IMR-90 (cell line): ENCODE measurements at regions not wholly inside any gene's neighbourhood (a gene's known extent, or its start where the extent isn't known, plus 50 kb on each side); places are given as distances from the start of the nearest gene placed in this dataset.

ENCODE experiments used
- CHD1 ChIP-seq: IDR thresholded peaks from 2 replicates; pipeline ENCODE4 v1.6.1; 2012; ENCODE audit warnings: low read depth, low read length, improper control_type of control experiment
- FOS ChIP-seq: fragments of 150-350 bp; IDR thresholded peaks from 2 replicates; pipeline ENCODE4 v1.6.1; 2016; ENCODE audit warnings: low read depth, low read length
- MXI1 ChIP-seq: IDR thresholded peaks from 2 replicates; pipeline ENCODE4 v1.6.1; 2012; ENCODE audit warnings: low read depth, mild to moderate bottlenecking, low read length, moderate library complexity, borderline replicate concordance
- POLR2A ChIP-seq: IDR thresholded peaks from 2 replicates; pipeline ENCODE4 v1.6.1; 2012; ENCODE audit warnings: mild to moderate bottlenecking, low read depth, low read length
- SMC3 ChIP-seq: fragments of 150-350 bp; IDR thresholded peaks from 2 replicates; pipeline ENCODE4 v1.6.1; 2016; ENCODE audit warnings: low read depth, mild to moderate bottlenecking, antibody characterized with exemption, low read length, moderate library complexity
- TF ChIP-seq, protein P1 (sequence below): conservative IDR thresholded peaks from 2 replicates; pipeline ENCODE4 v1.5.1; 2012; ENCODE audit warnings: mild to moderate bottlenecking, low read depth, low read length, improper control_type of control experiment
- TF ChIP-seq, protein P2 (sequence below): fragments of 150-350 bp; IDR thresholded peaks from 2 replicates; pipeline ENCODE4 v1.6.1; 2017; ENCODE audit warnings: mild to moderate bottlenecking, antibody characterized with exemption, low read length, low read depth
- TF ChIP-seq, protein P3 (sequence below): fragments of 150-350 bp; IDR thresholded peaks from 2 replicates; pipeline ENCODE4 v1.6.1; 2016; ENCODE audit warnings: low read depth, mild to moderate bottlenecking, low read length, moderate library complexity, borderline replicate concordance

DNA sequence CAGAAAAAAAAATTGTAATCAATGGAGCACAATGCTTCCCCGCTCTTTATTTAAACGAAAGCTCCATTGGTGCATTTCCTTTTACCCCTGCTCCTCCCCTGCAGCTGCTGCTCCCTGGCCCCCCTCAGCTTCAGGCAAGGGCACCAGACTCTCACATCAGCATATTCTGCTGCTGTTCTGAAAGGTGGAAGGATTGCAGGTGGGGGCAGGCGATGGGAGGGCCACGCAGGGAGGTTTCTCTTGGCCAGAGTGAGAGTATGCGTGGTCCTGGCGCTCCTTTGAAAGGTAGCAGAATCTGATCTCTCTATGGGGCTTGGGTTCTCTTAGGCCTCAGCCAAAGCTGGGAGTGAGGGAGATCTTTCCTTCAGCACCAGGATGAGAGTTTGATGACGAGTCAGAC lies 240.9 kb upstream of the CADM1 start:
- TF ChIP-seq FOS (no peak), POLR2A (no peak), MXI1 (no peak), CHD1 (no peak), SMC3 (no peak)
- TF ChIP-seq, protein P1, sequence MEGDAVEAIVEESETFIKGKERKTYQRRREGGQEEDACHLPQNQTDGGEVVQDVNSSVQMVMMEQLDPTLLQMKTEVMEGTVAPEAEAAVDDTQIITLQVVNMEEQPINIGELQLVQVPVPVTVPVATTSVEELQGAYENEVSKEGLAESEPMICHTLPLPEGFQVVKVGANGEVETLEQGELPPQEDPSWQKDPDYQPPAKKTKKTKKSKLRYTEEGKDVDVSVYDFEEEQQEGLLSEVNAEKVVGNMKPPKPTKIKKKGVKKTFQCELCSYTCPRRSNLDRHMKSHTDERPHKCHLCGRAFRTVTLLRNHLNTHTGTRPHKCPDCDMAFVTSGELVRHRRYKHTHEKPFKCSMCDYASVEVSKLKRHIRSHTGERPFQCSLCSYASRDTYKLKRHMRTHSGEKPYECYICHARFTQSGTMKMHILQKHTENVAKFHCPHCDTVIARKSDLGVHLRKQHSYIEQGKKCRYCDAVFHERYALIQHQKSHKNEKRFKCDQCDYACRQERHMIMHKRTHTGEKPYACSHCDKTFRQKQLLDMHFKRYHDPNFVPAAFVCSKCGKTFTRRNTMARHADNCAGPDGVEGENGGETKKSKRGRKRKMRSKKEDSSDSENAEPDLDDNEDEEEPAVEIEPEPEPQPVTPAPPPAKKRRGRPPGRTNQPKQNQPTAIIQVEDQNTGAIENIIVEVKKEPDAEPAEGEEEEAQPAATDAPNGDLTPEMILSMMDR, result no peak
- TF ChIP-seq, protein P2, sequence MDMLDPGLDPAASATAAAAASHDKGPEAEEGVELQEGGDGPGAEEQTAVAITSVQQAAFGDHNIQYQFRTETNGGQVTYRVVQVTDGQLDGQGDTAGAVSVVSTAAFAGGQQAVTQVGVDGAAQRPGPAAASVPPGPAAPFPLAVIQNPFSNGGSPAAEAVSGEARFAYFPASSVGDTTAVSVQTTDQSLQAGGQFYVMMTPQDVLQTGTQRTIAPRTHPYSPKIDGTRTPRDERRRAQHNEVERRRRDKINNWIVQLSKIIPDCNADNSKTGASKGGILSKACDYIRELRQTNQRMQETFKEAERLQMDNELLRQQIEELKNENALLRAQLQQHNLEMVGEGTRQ, result no peak
- TF ChIP-seq, protein P3, sequence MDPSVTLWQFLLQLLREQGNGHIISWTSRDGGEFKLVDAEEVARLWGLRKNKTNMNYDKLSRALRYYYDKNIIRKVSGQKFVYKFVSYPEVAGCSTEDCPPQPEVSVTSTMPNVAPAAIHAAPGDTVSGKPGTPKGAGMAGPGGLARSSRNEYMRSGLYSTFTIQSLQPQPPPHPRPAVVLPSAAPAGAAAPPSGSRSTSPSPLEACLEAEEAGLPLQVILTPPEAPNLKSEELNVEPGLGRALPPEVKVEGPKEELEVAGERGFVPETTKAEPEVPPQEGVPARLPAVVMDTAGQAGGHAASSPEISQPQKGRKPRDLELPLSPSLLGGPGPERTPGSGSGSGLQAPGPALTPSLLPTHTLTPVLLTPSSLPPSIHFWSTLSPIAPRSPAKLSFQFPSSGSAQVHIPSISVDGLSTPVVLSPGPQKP, result no peak
